Cardiac fibroblast (primary cell): ENCODE measurements at regions not wholly inside any gene's neighbourhood (a gene's known extent, or its start where the extent isn't known, plus 50 kb on each side); places are given as distances from the start of the nearest gene placed in this dataset.

ENCODE experiments used
- DNase-seq, 2 donors: peaks; one replicate each; pipeline versions ENCODE4 v3.0.0 to v3.0.0-alpha.2; 2010; ENCODE audit warnings: low read depth in 2 of 2
- H3K4me3 ChIP-seq, 2 donors: replicated peaks in 1 of 2; 1 replicate in 1 of 2; 2 replicates in 1 of 2; pipeline ENCODE4 v1.5.1; 2011; ENCODE audit warnings: low read depth in 2 of 2, low read length in 2 of 2, mild to moderate bottlenecking in 2 of 2, moderate library complexity in 1 of 2
- CTCF ChIP-seq: IDR thresholded peaks from one replicate; pipeline ENCODE4 v1.5.1; 2011; ENCODE audit warnings: low read depth, mild to moderate bottlenecking, low read length, inconsistent platforms

GRCh38 chr1:98210563-98210962, 289.7 kb upstream of the DPYD start:
- TF ChIP-seq CTCF = no peak
- no peak for DNase-seq
- no peak overlapping the region for H3K4me3 ChIP-seq

GRCh38 chr1:98210064-98210463, 289.2 kb upstream of the DPYD start:
- peak; percentile 79 to 86 for DNase-seq
- H3K4me3 ChIP-seq = no peak overlapping the region
- no peak for TF ChIP-seq CTCF

- no peak for TF ChIP-seq CTCF
- no peak overlapping the region for H3K4me3 ChIP-seq
- no peak for DNase-seq
Observed at GRCh38 chr1:98205291-98206017, 284.6 kb upstream of the DPYD start.

GRCh38 chr1:98203466-98203865, 282.6 kb upstream of the DPYD start:
- no peak overlapping the region for H3K4me3 ChIP-seq
- no peak for TF ChIP-seq CTCF
- DNase-seq = peak; percentile 35

- TF ChIP-seq CTCF = no peak
- peak; percentile 43 to 48 for DNase-seq
- no peak overlapping the region for H3K4me3 ChIP-seq
Observed at GRCh38 chr1:98201666-98202081, 280.8 kb upstream of the DPYD start.

GRCh38 chr1:98197356-98197755, 276.5 kb upstream of the DPYD start:
- peak; percentile 17 to 35 for DNase-seq
- no peak overlapping the region for H3K4me3 ChIP-seq
- TF ChIP-seq CTCF = no peak

- TF ChIP-seq CTCF = no peak
- DNase-seq = peak in 1 of 2 donors; percentile 26
- H3K4me3 ChIP-seq = no peak overlapping the region
Observed at GRCh38 chr1:98196012-98196411, 275.2 kb upstream of the DPYD start.
